GM23338 (cell line): ENCODE measurements at regions not wholly inside any gene's neighbourhood (a gene's known extent, or its start where the extent isn't known, plus 50 kb on each side); places are given as distances from the start of the nearest gene placed in this dataset.

ENCODE experiments used
- ATAC-seq: fragments of 200-7000 bp; cut with Tn5 transposase; 3 replicates; pipeline ENCODE4 v1.9.1; 2020
- DNase-seq: peaks from one replicate; pipeline ENCODE4 v3.0.0-alpha.2; 2015; ENCODE audit warnings: low spot score
- H2AFZ ChIP-seq: fragments of 200-600 bp; sonication (generic); 2 replicates; pipeline ENCODE4 v1.8.0; 2016; ENCODE audit warnings: antibody characterized with exemption, mild to moderate bottlenecking, moderate library complexity
- H3F3A ChIP-seq: fragments of 200-600 bp; sonication (generic); replicated peaks from 2 replicates; pipeline ENCODE4 v1.8.0; 2017; ENCODE audit warnings: antibody characterized with exemption, mixed run types, low read depth
- H3K27ac ChIP-seq: fragments of 200-600 bp; sonication (generic); 2 replicates; pipeline ENCODE4 v1.6.1; 2016; ENCODE audit warnings: low read depth
- H3K27me3 ChIP-seq: fragments of 200-600 bp; sonication (generic); 2 replicates; pipeline ENCODE4 v1.8.0; 2016; ENCODE audit warnings: mild to moderate bottlenecking, mixed run types, moderate library complexity; ENCODE audit not compliant: insufficient read depth
- H3K36me3 ChIP-seq: fragments of 200-600 bp; sonication (generic); 2 replicates; pipeline ENCODE4 v1.8.0; 2016; ENCODE audit warnings: mild to moderate bottlenecking; ENCODE audit not compliant: insufficient read depth
- H3K4me1 ChIP-seq: fragments of 200-600 bp; sonication (generic); 2 replicates; pipeline ENCODE4 v1.8.0; 2016; ENCODE audit warnings: mild to moderate bottlenecking, moderate library complexity; ENCODE audit not compliant: insufficient read depth
- H3K4me2 ChIP-seq: fragments of 200-600 bp; sonication (generic); 2 replicates; pipeline ENCODE4 v1.7.1; 2017; ENCODE audit warnings: mixed run types
- H3K4me3 ChIP-seq: fragments of 200-600 bp; sonication (generic); 2 replicates; pipeline ENCODE4 v1.6.1; 2016; ENCODE audit warnings: mixed run types
- H3K79me2 ChIP-seq: fragments of 200-600 bp; sonication (generic); replicated peaks from 2 replicates; pipeline ENCODE4 v1.8.0; 2017; ENCODE audit warnings: mild to moderate bottlenecking; ENCODE audit not compliant: insufficient read depth
- H3K9me2 ChIP-seq: fragments of 200-600 bp; sonication (generic); 2 replicates; pipeline ENCODE4 v1.8.0; 2017; ENCODE audit not compliant: insufficient read depth
- H4K20me1 ChIP-seq: fragments of 200-600 bp; sonication (generic); replicated peaks from 2 replicates; pipeline ENCODE4 v1.8.0; 2017; ENCODE audit warnings: mild to moderate bottlenecking; ENCODE audit not compliant: insufficient read depth
- H3K27ac Mint-ChIP-seq: 2 replicates; pipeline ENCODE4 v1.8.0; 2020; ENCODE audit warnings: inconsistent platforms, mild to moderate bottlenecking, moderate library complexity, mixed read lengths
- H3K27me3 Mint-ChIP-seq: 3 replicates; pipeline ENCODE4 v1.8.0; 2022; ENCODE audit warnings: low read depth, mild to moderate bottlenecking, moderate library complexity, mixed read lengths, inconsistent platforms; ENCODE audit not compliant: insufficient read depth, poor library complexity
- H3K36me3 Mint-ChIP-seq: 3 replicates; pipeline ENCODE4 v1.8.0; 2021; ENCODE audit warnings: low read depth, mild to moderate bottlenecking, inconsistent platforms, moderate library complexity, mixed read lengths
- H3K4me1 Mint-ChIP-seq: 3 replicates; pipeline ENCODE4 v1.8.0; 2020; ENCODE audit warnings: mild to moderate bottlenecking, inconsistent platforms, mixed read lengths
- H3K4me3 Mint-ChIP-seq: 3 replicates; pipeline ENCODE4 v1.8.0; 2021; ENCODE audit warnings: moderate library complexity, mild to moderate bottlenecking, inconsistent platforms, mixed read lengths
- H3K9me3 Mint-ChIP-seq: 3 replicates; pipeline ENCODE4 v1.8.0; 2020; ENCODE audit warnings: moderate library complexity, mild to moderate bottlenecking, inconsistent platforms, mixed read lengths
- CREB1 ChIP-seq: fragments of 250-450 bp; sonication (Bioruptor Pico); IDR thresholded peaks from 2 replicates; pipeline ENCODE4 v1.5.0; 2020; ENCODE audit warnings: low read depth, mild to moderate bottlenecking, moderate library complexity
- ETS1 ChIP-seq: IDR thresholded peaks from 2 replicates; pipeline ENCODE4 v1.6.1; 2016; ENCODE audit warnings: antibody characterized with exemption
- EZH2 ChIP-seq: fragments of 200-600 bp; sonication (generic); IDR thresholded peaks from one replicate; pipeline ENCODE4 v1.8.0; 2017; ENCODE audit warnings: antibody characterized with exemption, mild to moderate bottlenecking, low read depth; ENCODE audit not compliant: unreplicated experiment
- EZH2phosphoT487 ChIP-seq: fragments of 200-600 bp; sonication (generic); IDR thresholded peaks from one replicate; pipeline ENCODE4 v1.8.1; 2018; ENCODE audit warnings: antibody characterized with exemption; ENCODE audit not compliant: unreplicated experiment
- JUNB ChIP-seq: IDR thresholded peaks from one replicate; pipeline ENCODE4 v1.6.1; 2016; ENCODE audit warnings: antibody characterized with exemption; ENCODE audit not compliant: unreplicated experiment
- NANOG ChIP-seq: IDR thresholded peaks from 2 replicates; pipeline ENCODE4 v1.6.1; 2016; ENCODE audit warnings: antibody characterized with exemption, borderline replicate concordance
- POLR2AphosphoS5 ChIP-seq: IDR thresholded peaks from 2 replicates; pipeline ENCODE4 v1.6.1; 2016; ENCODE audit warnings: antibody characterized with exemption, low read depth
- STAT1 ChIP-seq: IDR thresholded peaks from one replicate; pipeline ENCODE4 v1.6.1; 2016; ENCODE audit warnings: antibody characterized with exemption; ENCODE audit not compliant: unreplicated experiment
- ZNF114 ChIP-seq: fragments of 250-450 bp; sonication (Bioruptor Pico); IDR thresholded peaks from 2 replicates; pipeline ENCODE4 v1.5.0; 2020; ENCODE audit warnings: mild to moderate bottlenecking, moderate library complexity
- ZNF462 ChIP-seq: fragments of 250-450 bp; sonication (Bioruptor Pico); IDR thresholded peaks from 2 replicates; pipeline ENCODE4 v1.5.0; 2020; ENCODE audit warnings: mild to moderate bottlenecking, moderate library complexity
- TF ChIP-seq, protein P1 (sequence below), 2 experiments: fragments of 200-600 bp in 1 of 2; sonication (generic) in 1 of 2; conservative IDR thresholded peaks; 2 replicates each; pipeline versions ENCODE4 v1.5.1 to v1.6.1; 2016 to 2017; ENCODE audit warnings: antibody characterized with exemption in 2 of 2, low read depth in 2 of 2, mild to moderate bottlenecking in 2 of 2, moderate library complexity in 1 of 2

GRCh38 chr5:99320436-99320835, 391.6 kb upstream of the CHD1 start:
- no peaks in the 10 kb centered on the region for H3F3A ChIP-seq
- Mint-ChIP-seq H3K4me3 (no peak overlapping the region), H3K9me3 (no peaks in the 10 kb centered on the region), H3K27me3 (no peaks in the 10 kb centered on the region), H3K27ac (no peak overlapping the region), H3K36me3 (no peaks in the 10 kb centered on the region), H3K4me1 (no peaks in the 10 kb centered on the region)
- H4K20me1 ChIP-seq, result no peaks in the 10 kb centered on the region
- no peaks in the 10 kb centered on the region for H3K79me2 ChIP-seq
- ATAC-seq (peak; percentile 64), DNase-seq (peak; percentile 51)
- H3K36me3 ChIP-seq, result no peaks in the 10 kb centered on the region
- TF ChIP-seq ETS1, result no peak
- no peak for TF ChIP-seq POLR2AphosphoS5
- no peak for TF ChIP-seq JUNB
- TF ChIP-seq, protein P1, sequence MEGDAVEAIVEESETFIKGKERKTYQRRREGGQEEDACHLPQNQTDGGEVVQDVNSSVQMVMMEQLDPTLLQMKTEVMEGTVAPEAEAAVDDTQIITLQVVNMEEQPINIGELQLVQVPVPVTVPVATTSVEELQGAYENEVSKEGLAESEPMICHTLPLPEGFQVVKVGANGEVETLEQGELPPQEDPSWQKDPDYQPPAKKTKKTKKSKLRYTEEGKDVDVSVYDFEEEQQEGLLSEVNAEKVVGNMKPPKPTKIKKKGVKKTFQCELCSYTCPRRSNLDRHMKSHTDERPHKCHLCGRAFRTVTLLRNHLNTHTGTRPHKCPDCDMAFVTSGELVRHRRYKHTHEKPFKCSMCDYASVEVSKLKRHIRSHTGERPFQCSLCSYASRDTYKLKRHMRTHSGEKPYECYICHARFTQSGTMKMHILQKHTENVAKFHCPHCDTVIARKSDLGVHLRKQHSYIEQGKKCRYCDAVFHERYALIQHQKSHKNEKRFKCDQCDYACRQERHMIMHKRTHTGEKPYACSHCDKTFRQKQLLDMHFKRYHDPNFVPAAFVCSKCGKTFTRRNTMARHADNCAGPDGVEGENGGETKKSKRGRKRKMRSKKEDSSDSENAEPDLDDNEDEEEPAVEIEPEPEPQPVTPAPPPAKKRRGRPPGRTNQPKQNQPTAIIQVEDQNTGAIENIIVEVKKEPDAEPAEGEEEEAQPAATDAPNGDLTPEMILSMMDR (conservative IDR thresholded peaks at IDR 0.05; ENCODE audit: low read depth in 2 of 2), result peak; percentile 44 to 67
- TF ChIP-seq STAT1, result no peak
- TF ChIP-seq ZNF114 (CRISPR knock-in tag), result no peak
- H3K27me3 ChIP-seq, result no peaks in the 10 kb centered on the region
- no peak overlapping the region for H2AFZ ChIP-seq
- no peak overlapping the region for H3K4me3 ChIP-seq
- no peaks in the 10 kb centered on the region for H3K4me1 ChIP-seq
- H3K4me2 ChIP-seq, result no peak overlapping the region
- H3K27ac ChIP-seq, result no peak overlapping the region
- no peaks in the 10 kb centered on the region for H3K9me2 ChIP-seq

DNA sequence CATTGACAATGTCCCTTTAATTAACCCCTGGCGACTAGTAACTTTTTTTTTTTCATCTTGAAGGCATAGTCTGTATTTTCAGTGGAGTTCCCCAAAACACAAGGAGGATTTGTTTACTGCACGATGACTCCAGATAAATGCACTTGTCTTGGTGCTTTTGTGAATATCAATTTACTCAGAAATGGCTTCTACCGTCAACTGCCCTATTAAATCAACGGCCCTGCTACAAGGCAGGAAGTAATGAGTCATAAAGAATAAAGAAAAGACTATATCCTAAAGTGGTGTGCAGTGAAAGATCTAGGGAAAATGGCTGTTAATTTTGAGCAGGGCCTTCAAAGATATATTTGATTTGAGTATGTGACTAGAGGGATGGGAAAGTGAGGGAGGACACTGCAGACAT, 388.3 kb upstream of the CHD1 start:
- Histone ChIP-seq H3K4me1 (no peaks in the 10 kb centered on the region), H3F3A (no peaks in the 10 kb centered on the region), H3K4me3 (no peak overlapping the region), H3K79me2 (no peaks in the 10 kb centered on the region), H3K4me2 (no peak overlapping the region), H2AFZ (peak overlapping the region; percentile 64; the same call in 1 of the 2 replicates), H3K27ac (no peak overlapping the region), H3K36me3 (no peaks in the 10 kb centered on the region), H3K27me3 (no peaks in the 10 kb centered on the region), H4K20me1 (no peaks in the 10 kb centered on the region), H3K9me2 (no peaks in the 10 kb centered on the region)
- H3K27me3 Mint-ChIP-seq, result no peaks in the 10 kb centered on the region
- H3K4me1 Mint-ChIP-seq, result no peaks in the 10 kb centered on the region
- no peaks in the 10 kb centered on the region for H3K9me3 Mint-ChIP-seq
- ATAC-seq (no peak), DNase-seq (no peak)
- H3K36me3 Mint-ChIP-seq, result no peaks in the 10 kb centered on the region
- peak overlapping the region; percentile 26 for H3K27ac Mint-ChIP-seq
- H3K4me3 Mint-ChIP-seq, result no peak overlapping the region
- TF ChIP-seq ZNF114 (CRISPR knock-in tag) (no peak), JUNB (no peak), ETS1 (no peak), EZH2phosphoT487 (no peak), STAT1 (no peak), ZNF462 (CRISPR knock-in tag) (no peak), CREB1 (no peak), NANOG (no peak), EZH2 (no peak), POLR2AphosphoS5 (no peak)
